K562 (cell line): ENCODE measurements at regions not wholly inside any gene's neighbourhood (a gene's known extent, or its start where the extent isn't known, plus 50 kb on each side); places are given as distances from the start of the nearest gene placed in this dataset.

Experiments used
- LEF1 ChIP-seq: fragments of 450-650 bp; IDR thresholded peaks from 2 replicates; pipeline ENCODE4 v1.6.1; 2016; ENCODE audit warnings: mild to moderate bottlenecking
- ZBTB17 ChIP-seq: fragments of 450-650 bp; formaldehyde crosslinking; IDR thresholded peaks from 2 replicates; pipeline ENCODE4 v1.4.0; 2020; ENCODE audit warnings: mild to moderate bottlenecking
- ZNF212 ChIP-seq: fragments of 450-650 bp; formaldehyde crosslinking; IDR thresholded peaks from 2 replicates; pipeline ENCODE4 v1.4.0; 2020; ENCODE audit warnings: mild to moderate bottlenecking
- ZNF707 ChIP-seq: fragments of 250-450 bp; sonication (Bioruptor Pico); conservative IDR thresholded peaks from 2 replicates; pipeline ENCODE4 v1.8.0; 2022; ENCODE audit warnings: inconsistent platforms, mild to moderate bottlenecking, moderate library complexity
- TF ChIP-seq, protein P1 (sequence below), 3 experiments: IDR thresholded peaks in 2 of 3; conservative IDR thresholded peaks in 1 of 3; 2 replicates each; pipeline ENCODE4 v1.5.1; 2011 to 2012; ENCODE audit warnings: low read length in 3 of 3, mild to moderate bottlenecking in 3 of 3, control low read depth in 2 of 3, improper control_type of control experiment in 1 of 3, inconsistent platforms in 1 of 3, low read depth in 1 of 3, mixed read lengths in 1 of 3, moderate library complexity in 1 of 3; ENCODE audit not compliant: insufficient read depth in 2 of 3
- TF ChIP-seq, protein P2 (sequence below): fragments of 150-350 bp; conservative IDR thresholded peaks from 2 replicates; pipeline ENCODE4 v1.6.1; 2014; ENCODE audit warnings: low read length
- TF ChIP-seq, protein P3 (sequence below): fragments of 450-650 bp; formaldehyde crosslinking; IDR thresholded peaks from 2 replicates; pipeline ENCODE4 v1.4.0; 2022; ENCODE audit warnings: missing genetic modification characterization
- TF ChIP-seq, protein P4 (sequence below): fragments of 250-450 bp; sonication (Bioruptor Pico); IDR thresholded peaks from 2 replicates; pipeline ENCODE4 v1.5.0; 2021; ENCODE audit warnings: mild to moderate bottlenecking, borderline replicate concordance
- TF ChIP-seq, protein P5 (sequence below): sonication (generic); formaldehyde crosslinking; IDR thresholded peaks from 2 replicates; pipeline ENCODE4 v1.5.0; 2020; ENCODE audit warnings: missing genetic modification reagents

DNA sequence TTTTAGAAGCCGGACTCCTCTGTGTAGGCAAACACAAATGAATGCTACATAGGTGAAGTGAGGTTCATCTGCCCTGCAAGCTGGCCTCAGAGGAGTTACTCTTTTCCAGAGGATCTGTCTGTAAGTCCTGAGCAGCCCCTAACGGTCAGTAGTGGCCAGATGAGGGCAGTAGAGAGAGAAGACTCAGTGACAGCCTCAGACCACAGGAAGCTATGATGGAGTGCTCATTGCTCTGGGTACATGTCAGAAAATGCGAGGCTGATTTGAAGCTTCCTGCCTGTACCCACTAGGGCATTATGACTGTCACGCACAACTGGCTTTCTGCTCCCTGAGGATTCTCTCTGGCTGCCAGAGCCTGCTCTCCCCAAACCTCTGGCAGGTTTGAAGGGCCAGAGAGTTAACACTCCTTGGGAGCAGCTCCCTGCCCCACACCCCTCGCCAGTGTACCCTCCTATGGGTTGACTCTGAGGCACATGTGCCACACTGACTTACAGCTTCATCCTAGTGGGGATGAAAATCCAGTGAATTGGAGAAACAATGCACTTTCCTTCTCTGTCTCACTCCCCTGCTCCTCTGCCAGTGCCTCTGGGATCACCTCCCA lies 141.5 kb downstream of the GABRG2 start:
- TF ChIP-seq, protein P1, sequence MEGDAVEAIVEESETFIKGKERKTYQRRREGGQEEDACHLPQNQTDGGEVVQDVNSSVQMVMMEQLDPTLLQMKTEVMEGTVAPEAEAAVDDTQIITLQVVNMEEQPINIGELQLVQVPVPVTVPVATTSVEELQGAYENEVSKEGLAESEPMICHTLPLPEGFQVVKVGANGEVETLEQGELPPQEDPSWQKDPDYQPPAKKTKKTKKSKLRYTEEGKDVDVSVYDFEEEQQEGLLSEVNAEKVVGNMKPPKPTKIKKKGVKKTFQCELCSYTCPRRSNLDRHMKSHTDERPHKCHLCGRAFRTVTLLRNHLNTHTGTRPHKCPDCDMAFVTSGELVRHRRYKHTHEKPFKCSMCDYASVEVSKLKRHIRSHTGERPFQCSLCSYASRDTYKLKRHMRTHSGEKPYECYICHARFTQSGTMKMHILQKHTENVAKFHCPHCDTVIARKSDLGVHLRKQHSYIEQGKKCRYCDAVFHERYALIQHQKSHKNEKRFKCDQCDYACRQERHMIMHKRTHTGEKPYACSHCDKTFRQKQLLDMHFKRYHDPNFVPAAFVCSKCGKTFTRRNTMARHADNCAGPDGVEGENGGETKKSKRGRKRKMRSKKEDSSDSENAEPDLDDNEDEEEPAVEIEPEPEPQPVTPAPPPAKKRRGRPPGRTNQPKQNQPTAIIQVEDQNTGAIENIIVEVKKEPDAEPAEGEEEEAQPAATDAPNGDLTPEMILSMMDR (IDR thresholded peaks at IDR 0.05 in 2 of 3, conservative IDR thresholded peaks at IDR 0.05 in 1 of 3; ENCODE audit: insufficient read depth in 2 of 3, low read depth in 1 of 3, low read length in 3 of 3) = 0 out of 6 replicates have a peak, but pooled peaks of 1 of the 3 experiments have one; percentile 8
- TF ChIP-seq LEF1 (no peak), ZBTB17 (CRISPR knock-in tag) (no peak), ZNF212 (CRISPR knock-in tag) (no peak), ZNF707 (CRISPR knock-in tag) (no peak)
- TF ChIP-seq, protein P2, sequence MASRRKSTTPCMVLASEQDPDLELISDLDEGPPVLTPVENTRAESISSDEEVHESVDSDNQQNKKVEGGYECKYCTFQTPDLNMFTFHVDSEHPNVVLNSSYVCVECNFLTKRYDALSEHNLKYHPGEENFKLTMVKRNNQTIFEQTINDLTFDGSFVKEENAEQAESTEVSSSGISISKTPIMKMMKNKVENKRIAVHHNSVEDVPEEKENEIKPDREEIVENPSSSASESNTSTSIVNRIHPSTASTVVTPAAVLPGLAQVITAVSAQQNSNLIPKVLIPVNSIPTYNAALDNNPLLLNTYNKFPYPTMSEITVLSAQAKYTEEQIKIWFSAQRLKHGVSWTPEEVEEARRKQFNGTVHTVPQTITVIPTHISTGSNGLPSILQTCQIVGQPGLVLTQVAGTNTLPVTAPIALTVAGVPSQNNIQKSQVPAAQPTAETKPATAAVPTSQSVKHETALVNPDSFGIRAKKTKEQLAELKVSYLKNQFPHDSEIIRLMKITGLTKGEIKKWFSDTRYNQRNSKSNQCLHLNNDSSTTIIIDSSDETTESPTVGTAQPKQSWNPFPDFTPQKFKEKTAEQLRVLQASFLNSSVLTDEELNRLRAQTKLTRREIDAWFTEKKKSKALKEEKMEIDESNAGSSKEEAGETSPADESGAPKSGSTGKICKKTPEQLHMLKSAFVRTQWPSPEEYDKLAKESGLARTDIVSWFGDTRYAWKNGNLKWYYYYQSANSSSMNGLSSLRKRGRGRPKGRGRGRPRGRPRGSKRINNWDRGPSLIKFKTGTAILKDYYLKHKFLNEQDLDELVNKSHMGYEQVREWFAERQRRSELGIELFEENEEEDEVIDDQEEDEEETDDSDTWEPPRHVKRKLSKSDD = no peak
- TF ChIP-seq, protein P3, sequence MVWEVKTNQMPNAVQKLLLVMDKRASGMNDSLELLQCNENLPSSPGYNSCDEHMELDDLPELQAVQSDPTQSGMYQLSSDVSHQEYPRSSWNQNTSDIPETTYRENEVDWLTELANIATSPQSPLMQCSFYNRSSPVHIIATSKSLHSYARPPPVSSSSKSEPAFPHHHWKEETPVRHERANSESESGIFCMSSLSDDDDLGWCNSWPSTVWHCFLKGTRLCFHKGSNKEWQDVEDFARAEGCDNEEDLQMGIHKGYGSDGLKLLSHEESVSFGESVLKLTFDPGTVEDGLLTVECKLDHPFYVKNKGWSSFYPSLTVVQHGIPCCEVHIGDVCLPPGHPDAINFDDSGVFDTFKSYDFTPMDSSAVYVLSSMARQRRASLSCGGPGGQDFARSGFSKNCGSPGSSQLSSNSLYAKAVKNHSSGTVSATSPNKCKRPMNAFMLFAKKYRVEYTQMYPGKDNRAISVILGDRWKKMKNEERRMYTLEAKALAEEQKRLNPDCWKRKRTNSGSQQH (CRISPR knock-in tag) = no peak
- TF ChIP-seq, protein P4, sequence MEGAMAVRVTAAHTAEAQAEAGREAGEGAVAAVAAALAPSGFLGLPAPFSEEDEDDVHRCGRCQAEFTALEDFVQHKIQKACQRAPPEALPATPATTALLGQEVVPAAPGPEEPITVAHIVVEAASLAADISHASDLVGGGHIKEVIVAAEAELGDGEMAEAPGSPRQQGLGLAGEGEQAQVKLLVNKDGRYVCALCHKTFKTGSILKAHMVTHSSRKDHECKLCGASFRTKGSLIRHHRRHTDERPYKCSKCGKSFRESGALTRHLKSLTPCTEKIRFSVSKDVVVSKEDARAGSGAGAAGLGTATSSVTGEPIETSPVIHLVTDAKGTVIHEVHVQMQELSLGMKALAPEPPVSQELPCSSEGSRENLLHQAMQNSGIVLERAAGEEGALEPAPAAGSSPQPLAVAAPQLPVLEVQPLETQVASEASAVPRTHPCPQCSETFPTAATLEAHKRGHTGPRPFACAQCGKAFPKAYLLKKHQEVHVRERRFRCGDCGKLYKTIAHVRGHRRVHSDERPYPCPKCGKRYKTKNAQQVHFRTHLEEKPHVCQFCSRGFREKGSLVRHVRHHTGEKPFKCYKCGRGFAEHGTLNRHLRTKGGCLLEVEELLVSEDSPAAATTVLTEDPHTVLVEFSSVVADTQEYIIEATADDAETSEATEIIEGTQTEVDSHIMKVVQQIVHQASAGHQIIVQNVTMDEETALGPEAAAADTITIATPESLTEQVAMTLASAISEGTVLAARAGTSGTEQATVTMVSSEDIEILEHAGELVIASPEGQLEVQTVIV = no peak
- TF ChIP-seq, protein P5, sequence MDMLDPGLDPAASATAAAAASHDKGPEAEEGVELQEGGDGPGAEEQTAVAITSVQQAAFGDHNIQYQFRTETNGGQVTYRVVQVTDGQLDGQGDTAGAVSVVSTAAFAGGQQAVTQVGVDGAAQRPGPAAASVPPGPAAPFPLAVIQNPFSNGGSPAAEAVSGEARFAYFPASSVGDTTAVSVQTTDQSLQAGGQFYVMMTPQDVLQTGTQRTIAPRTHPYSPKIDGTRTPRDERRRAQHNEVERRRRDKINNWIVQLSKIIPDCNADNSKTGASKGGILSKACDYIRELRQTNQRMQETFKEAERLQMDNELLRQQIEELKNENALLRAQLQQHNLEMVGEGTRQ = no peak
